AG10803 (cell line): ENCODE measurements at regions not wholly inside any gene's neighbourhood (a gene's known extent, or its start where the extent isn't known, plus 50 kb on each side); places are given as distances from the start of the nearest gene placed in this dataset.

Source experiments
- DNase-seq: peaks from one replicate; pipeline ENCODE4 v3.0.0; 2010; ENCODE audit warnings: low read depth
- H3K4me3 ChIP-seq: 2 replicates; pipeline ENCODE4 v1.5.1; 2011; ENCODE audit warnings: mild to moderate bottlenecking, low read length, control low read depth
- TF ChIP-seq, protein P1 (sequence below): conservative IDR thresholded peaks from 2 replicates; pipeline ENCODE4 v1.5.1; 2011; ENCODE audit warnings: mild to moderate bottlenecking, low read length, control low read depth, inconsistent platforms

DNA sequence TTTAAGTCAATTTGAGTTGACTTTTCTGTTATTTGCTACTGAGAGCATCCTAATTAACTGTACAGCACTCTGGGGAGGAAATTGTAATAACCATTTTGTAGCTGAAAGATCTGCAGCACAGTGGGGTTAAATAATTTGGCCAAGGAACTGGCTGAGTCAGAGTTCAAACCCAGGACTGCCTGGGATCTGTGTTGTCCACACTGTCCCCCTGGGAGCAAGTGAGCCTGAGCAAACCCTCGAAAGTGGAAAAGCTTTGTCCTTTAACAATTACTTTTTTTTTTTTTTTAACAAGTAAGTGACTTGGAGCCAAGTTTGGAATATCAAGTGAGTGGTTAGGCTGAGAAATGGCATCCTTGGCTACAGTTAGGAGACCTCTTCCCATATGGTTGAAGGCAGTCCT is 247.2 kb upstream of the CCDC196 start:
- DNase-seq: no peak
- TF ChIP-seq, protein P1, sequence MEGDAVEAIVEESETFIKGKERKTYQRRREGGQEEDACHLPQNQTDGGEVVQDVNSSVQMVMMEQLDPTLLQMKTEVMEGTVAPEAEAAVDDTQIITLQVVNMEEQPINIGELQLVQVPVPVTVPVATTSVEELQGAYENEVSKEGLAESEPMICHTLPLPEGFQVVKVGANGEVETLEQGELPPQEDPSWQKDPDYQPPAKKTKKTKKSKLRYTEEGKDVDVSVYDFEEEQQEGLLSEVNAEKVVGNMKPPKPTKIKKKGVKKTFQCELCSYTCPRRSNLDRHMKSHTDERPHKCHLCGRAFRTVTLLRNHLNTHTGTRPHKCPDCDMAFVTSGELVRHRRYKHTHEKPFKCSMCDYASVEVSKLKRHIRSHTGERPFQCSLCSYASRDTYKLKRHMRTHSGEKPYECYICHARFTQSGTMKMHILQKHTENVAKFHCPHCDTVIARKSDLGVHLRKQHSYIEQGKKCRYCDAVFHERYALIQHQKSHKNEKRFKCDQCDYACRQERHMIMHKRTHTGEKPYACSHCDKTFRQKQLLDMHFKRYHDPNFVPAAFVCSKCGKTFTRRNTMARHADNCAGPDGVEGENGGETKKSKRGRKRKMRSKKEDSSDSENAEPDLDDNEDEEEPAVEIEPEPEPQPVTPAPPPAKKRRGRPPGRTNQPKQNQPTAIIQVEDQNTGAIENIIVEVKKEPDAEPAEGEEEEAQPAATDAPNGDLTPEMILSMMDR: no peak
- no peak overlapping the region for H3K4me3 ChIP-seq

DNA sequence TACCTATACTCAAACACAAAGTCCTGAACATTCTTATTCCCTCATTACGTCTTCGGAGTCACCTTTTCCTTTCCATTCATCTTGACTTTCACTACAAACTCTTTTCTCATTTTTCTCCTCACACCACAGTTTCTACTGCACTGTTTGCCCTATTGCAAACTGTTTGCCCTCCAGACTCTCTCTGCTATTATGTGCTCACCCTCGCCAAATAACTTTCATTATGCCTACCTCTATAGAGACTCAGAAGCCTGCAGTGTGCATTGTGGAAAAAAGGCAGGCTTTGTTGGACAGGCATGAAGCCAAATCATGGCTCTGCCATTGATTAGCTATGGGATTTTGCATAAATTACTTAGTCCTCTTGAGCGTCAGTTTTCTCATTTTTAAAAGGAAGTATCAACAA is 246.6 kb upstream of the CCDC196 start:
- no peak overlapping the region for H3K4me3 ChIP-seq
- TF ChIP-seq, protein P1: no peak
- DNase-seq: no peak

DNA sequence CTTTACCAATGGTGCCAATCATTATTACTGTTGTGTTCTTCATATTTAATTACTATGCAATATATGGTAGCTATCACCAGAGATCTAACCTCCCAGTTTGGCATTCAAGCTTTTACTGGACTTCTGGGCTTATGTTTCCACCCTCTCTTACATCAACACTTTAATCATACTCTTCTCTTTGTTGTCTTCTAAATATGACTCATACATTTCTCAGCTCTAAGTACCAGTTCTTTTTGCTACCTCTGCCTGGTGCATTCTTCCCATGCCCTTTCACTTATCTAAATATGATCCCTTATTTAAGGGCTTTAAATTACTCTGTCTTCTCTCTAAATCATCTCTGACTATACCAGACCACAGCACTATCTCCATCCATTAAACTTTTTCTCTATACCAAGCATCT is 246.1 kb upstream of the CCDC196 start:
- TF ChIP-seq, protein P1: no peak
- no peak for DNase-seq

DNA sequence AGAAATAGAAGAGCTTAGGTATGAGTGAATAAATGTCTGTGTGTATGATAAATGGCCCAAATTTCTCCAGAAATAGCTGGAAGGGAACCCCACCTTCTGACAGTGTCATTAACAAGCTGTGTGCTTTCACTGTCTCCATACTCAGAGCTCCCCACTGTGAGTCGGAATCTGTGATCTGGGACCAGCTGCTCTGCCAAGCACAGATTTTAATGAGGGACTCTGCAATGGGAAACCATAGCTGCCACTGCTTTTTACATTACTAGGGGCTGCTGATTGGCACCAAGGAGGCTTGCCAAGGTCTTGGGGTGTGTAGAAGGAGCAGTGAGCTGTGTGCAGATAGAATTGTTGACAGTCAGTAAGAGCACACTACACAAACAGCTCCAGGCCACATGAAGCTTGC is 244.2 kb upstream of the CCDC196 start:
- H3K4me3 ChIP-seq: no peak overlapping the region
- DNase-seq: no peak
- TF ChIP-seq, protein P1: no peak

More for the DNA sequence above, 246.1 kb upstream of the CCDC196 start:
- H3K4me3 ChIP-seq: no peak overlapping the region

DNA sequence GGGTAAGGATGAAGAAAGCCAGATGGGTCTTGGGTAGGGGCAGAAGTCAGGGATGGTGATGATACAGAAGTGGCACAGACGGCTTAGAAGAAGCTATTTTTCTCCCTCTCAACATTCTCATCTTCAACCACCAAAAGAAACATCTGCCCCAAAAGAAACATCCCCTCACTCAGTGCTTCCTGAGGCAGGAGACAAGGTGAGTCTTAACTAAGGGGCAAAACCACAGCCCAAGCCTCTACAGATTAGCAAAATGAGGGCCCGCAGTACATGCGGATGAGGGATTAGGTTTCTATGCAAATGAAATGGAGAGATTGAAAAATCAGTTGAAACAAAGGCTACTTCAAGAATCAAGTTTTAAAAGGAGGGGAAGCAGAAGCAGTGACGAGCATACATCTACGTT is 241.3 kb upstream of the CCDC196 start:
- no peak for DNase-seq
- H3K4me3 ChIP-seq: no peak overlapping the region
- TF ChIP-seq, protein P1: no peak

DNA sequence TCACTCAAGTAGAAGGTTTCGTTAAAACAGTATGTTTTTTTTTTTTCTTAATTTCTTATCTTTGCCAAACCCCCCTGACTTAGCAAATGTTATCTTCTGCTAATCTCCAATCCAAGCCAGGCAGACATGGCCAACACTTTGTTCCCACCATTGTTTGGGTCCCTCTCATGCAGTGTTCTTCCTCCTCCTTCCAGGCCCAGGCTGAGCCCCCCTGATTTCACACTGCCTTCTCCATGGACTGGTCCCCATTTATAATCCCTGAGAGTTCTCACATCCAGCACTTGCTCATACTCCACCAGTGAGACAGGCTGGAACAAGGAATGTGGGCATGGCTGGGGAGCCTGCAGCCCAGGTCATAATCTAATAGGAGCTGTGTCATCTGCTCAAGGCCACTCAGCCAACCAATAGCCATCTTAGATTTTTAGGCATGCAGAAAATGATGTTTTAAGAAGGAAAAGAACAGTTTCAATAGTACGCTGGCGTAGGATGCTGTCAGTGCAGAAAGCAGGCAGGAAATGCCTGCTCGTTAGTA is 238.4 kb upstream of the CCDC196 start:
- TF ChIP-seq, protein P1: no peak
- peak; percentile 4 for DNase-seq
- H3K4me3 ChIP-seq: no peak overlapping the region

DNA sequence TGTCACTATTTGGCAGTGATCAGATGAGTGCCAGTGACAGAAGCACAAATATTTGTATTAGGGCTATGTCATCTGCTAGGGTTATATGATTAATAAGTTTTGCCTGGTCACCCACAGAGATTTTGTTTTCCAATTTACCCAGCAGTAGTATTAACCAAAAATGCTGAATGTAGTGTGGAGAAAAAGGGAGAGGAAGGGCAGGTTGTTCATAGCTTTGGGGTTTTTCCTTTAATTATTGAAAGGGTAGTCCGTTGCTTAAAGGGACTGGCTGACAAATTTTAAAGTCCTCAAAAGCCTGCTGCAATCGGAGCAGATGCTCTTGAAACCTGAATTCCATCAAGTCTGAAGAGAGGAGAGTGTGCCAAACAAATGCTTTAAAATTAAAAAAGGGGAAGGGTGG is 237.9 kb upstream of the CCDC196 start:
- TF ChIP-seq, protein P1: no peak
- no peak for DNase-seq
- H3K4me3 ChIP-seq: no peak overlapping the region
